ENCODE measurements at regions not wholly inside any gene's neighbourhood (a gene's known extent, or its start where the extent isn't known, plus 50 kb on each side); places are given as distances from the start of the nearest gene placed in this dataset.

DNA sequence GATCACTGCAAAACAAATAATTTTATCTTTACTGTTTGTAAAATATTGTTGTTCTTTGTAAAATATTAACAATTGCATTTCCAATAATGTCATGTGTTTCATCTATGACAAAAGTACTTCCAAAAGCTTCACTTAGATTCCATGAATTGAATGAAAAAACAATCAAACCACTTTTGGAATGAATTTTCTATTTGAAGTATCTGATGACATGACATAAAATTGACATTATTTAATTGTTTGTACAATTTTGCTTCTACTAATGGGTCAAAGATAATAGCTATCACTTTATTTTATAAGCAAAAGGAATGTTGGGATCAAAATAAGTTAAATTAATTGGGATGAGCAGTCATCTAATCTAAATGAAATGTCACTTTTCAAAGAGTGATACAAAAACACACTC, 684.3 kb downstream of the NR2F1-AS1 start:
- no peak for DNase-seq
- intact Hi-C loops (cut with DNase I): no loop called here
- Histone ChIP-seq H3K27ac (no peak overlapping the region), H3K4me3 (replicated peaks in 1 of 3) (no peak overlapping the region), H3K9me3 (no peaks in the 10 kb centered on the region), H3K4me1 (no peaks in the 10 kb centered on the region), H3K36me3 (no peaks in the 10 kb centered on the region), H3K27me3 (no peaks in the 10 kb centered on the region)
- TF ChIP-seq, protein P1, sequence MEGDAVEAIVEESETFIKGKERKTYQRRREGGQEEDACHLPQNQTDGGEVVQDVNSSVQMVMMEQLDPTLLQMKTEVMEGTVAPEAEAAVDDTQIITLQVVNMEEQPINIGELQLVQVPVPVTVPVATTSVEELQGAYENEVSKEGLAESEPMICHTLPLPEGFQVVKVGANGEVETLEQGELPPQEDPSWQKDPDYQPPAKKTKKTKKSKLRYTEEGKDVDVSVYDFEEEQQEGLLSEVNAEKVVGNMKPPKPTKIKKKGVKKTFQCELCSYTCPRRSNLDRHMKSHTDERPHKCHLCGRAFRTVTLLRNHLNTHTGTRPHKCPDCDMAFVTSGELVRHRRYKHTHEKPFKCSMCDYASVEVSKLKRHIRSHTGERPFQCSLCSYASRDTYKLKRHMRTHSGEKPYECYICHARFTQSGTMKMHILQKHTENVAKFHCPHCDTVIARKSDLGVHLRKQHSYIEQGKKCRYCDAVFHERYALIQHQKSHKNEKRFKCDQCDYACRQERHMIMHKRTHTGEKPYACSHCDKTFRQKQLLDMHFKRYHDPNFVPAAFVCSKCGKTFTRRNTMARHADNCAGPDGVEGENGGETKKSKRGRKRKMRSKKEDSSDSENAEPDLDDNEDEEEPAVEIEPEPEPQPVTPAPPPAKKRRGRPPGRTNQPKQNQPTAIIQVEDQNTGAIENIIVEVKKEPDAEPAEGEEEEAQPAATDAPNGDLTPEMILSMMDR (IDR thresholded peaks at IDR 0.05): no peak
- TF ChIP-seq POLR2A (IDR thresholded peaks at IDR 0.05): no peak

DNA sequence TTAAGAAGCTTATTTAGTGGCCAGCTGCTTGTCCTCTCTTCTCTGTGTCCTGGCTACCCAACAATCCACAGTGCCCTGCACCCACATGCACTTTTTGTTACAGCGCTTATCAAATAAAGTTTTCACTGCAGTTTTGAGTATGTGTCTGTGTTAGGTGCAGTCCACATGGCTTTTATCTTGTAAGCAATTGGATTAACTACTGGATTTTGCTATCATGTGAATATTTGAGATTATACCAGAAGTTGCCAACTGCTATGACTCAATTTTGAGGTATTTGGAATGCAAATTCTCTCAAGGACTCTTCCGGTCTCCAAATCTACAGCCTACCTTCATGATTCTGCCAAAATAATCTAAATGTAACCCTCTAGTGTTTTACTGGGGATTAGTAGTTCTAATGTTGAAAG, 690.2 kb downstream of the NR2F1-AS1 start:
- intact Hi-C loops (cut with DNase I): no loop called here
- WGBS, 2 donors: 79 to 89% methylated on average over 2 of the region's 2 CpGs
- TF ChIP-seq POLR2A (IDR thresholded peaks at IDR 0.05): no peak
- TF ChIP-seq, protein P1 (IDR thresholded peaks at IDR 0.05): no peak

DNA sequence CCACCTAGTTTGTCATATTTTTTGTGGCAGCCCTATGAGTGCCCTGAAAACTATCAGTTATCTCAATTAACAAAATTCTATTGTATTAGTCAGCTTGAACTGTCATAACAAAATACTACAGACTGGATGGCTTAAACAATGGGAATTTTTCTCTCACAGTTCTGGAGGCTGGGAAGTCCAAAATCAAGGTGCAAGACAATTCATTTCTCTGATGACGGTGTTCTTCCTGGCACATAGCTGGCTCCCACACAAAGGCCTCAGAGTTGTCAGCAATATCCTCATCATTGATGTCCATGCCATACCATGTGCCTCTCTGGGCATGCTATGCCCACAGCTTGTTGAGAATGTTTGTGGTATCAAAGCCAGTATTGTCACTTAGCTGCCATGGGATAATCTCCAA, 691.9 kb downstream of the NR2F1-AS1 start:
- Histone ChIP-seq H3K4me1 (no peaks in the 10 kb centered on the region), H3K36me3 (no peaks in the 10 kb centered on the region), H3K27ac (no peak overlapping the region), H3K27me3 (no peaks in the 10 kb centered on the region), H3K4me3 (replicated peaks in 1 of 3) (no peak overlapping the region), H3K9me3 (no peaks in the 10 kb centered on the region)
- WGBS, 2 donors: 93 to 100% methylated on average over 1 of the region's 1 CpG
- no peak for TF ChIP-seq POLR2A (IDR thresholded peaks at IDR 0.05)
- TF ChIP-seq, protein P1 (IDR thresholded peaks at IDR 0.05): no peak
- DNase-seq: no peak
- intact Hi-C loops (cut with DNase I): no loop called here

More for the DNA sequence above, 690.2 kb downstream of the NR2F1-AS1 start:
- Histone ChIP-seq H3K4me1 (no peaks in the 10 kb centered on the region), H3K27me3 (no peaks in the 10 kb centered on the region), H3K4me3 (replicated peaks in 1 of 3) (no peak overlapping the region), H3K36me3 (no peaks in the 10 kb centered on the region), H3K27ac (no peak overlapping the region), H3K9me3 (no peaks in the 10 kb centered on the region)
- no peak for DNase-seq

DNA sequence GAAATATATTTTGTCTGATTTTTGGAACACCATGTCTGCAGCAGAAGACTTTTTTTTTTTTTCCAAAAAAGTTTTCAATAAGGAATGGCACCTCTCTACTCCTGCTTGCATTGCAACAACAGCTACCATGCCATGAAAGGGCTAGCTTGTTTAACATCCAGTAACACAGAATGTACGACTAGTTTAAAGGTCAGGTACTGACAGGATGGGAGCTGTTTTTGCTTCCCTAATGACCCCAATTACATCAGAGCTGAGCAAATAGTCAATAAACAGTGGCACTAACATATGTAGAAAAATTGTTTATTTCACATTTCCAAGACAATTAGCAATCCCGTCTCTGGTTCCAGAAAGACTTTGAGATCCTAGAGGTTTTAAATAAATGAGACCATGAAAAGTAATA, 693.8 kb downstream of the NR2F1-AS1 start:
- Histone ChIP-seq H3K9me3 (no peaks in the 10 kb centered on the region), H3K4me1 (no peaks in the 10 kb centered on the region), H3K27ac (no peak overlapping the region), H3K27me3 (no peaks in the 10 kb centered on the region), H3K36me3 (no peaks in the 10 kb centered on the region), H3K4me3 (replicated peaks in 1 of 3) (no peak overlapping the region)
- TF ChIP-seq POLR2A (IDR thresholded peaks at IDR 0.05): no peak
- no peak for DNase-seq
- whole genome bisulfite sequencing, 2 donors: 57 to 61% methylated on average over 2 of the region's 2 CpGs
- intact Hi-C loops (cut with DNase I): no loop called here

DNA sequence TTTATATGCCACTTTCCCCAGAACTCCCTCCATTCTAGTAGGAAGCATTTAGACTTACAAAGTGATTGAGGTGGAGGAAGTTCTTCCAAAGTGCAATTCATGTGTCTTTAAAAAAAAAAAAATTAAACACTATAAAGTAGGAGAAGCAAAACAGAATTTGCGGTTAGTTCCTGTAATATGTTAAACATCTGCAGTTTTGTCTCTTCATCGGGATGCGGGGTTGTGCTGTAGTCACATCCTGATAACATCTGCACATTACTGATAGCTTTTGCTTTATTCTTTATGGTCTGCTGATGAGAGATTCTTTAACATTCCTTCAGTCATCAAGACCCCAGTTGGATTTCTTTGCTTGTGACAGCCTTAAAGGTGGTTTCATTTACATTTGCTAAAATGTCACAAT, 694.3 kb downstream of the NR2F1-AS1 start:
- H3K36me3 ChIP-seq: no peaks in the 10 kb centered on the region
- no peak overlapping the region for H3K4me3 ChIP-seq (replicated peaks in 1 of 3)
- 54 to 63% methylated on average over 3 of the region's 3 CpGs for WGBS, 2 donors
- H3K9me3 ChIP-seq: no peaks in the 10 kb centered on the region
- H3K4me1 ChIP-seq: no peaks in the 10 kb centered on the region
- no peak overlapping the region for H3K27ac ChIP-seq
- DNase-seq: no peak
- intact Hi-C loops (cut with DNase I): no loop called here
- TF ChIP-seq POLR2A (IDR thresholded peaks at IDR 0.05): no peak
- no peaks in the 10 kb centered on the region for H3K27me3 ChIP-seq

DNA sequence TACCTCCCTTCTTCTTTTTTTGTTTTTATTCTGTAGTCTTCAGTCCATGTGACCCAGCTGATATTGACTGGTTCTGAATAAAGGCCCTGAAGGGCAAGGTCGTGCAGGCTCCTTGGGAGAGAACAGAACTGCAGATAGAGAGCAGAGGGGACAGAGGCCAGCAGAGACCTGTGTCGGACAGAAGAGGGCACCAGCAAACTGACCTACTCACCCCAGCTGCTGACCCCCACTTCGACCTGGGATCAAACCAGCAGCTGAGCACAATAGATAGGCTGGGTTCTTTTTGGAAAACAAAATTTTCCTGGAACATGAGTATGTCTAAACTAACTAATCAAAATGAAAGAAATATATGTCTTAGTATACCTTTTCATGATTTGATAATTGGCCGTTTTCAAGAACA, 695.1 kb downstream of the NR2F1-AS1 start:
- no peak overlapping the region for H3K27ac ChIP-seq
- 55 to 65% methylated on average over 4 of the region's 4 CpGs for WGBS, 2 donors
- H3K4me1 ChIP-seq: no peaks in the 10 kb centered on the region
- no peaks in the 10 kb centered on the region for H3K9me3 ChIP-seq
- no peaks in the 10 kb centered on the region for H3K36me3 ChIP-seq
- TF ChIP-seq POLR2A (IDR thresholded peaks at IDR 0.05): no peak
- TF ChIP-seq, protein P1 (IDR thresholded peaks at IDR 0.05): no peak
- no peak overlapping the region for H3K4me3 ChIP-seq (replicated peaks in 1 of 3)
- no peaks in the 10 kb centered on the region for H3K27me3 ChIP-seq
- DNase-seq: no peak
- intact Hi-C loops (cut with DNase I): no loop called here

Data from thyroid gland (tissue), 4 donors.